GM12878 (cell line): ENCODE measurements at regions not wholly inside any gene's neighbourhood (a gene's known extent, or its start where the extent isn't known, plus 50 kb on each side); places are given as distances from the start of the nearest gene placed in this dataset.

Experiments
- CUX1 ChIP-seq: IDR thresholded peaks from 2 replicates; pipeline ENCODE4 v1.6.1; 2012; ENCODE audit warnings: improper control_type of control experiment, low read depth, low read length; ENCODE audit not compliant: insufficient replicate concordance
- FOXM1 ChIP-seq: IDR thresholded peaks from 2 replicates; pipeline ENCODE4 v1.6.1; 2012; ENCODE audit warnings: low read depth, mild to moderate bottlenecking, inconsistent platforms, low read length, moderate library complexity
- HDAC6 ChIP-seq: fragments of 200-600 bp; sonication (generic); IDR thresholded peaks from one replicate; pipeline ENCODE4 v1.8.0; 2017; ENCODE audit warnings: antibody characterized with exemption; ENCODE audit not compliant: unreplicated experiment
- IRF3 ChIP-seq: fragments of 450-650 bp; IDR thresholded peaks from 2 replicates; pipeline ENCODE4 v1.6.1; 2014; ENCODE audit warnings: mild to moderate bottlenecking
- RELB ChIP-seq: fragments of 450-650 bp; IDR thresholded peaks from 2 replicates; pipeline ENCODE4 v1.6.1; 2017; ENCODE audit warnings: low read depth, mild to moderate bottlenecking, moderate library complexity
- SKIL ChIP-seq: fragments of 450-650 bp; IDR thresholded peaks from 2 replicates; pipeline ENCODE4 v1.6.1; 2017; ENCODE audit warnings: mild to moderate bottlenecking, low read depth, inconsistent platforms; ENCODE audit not compliant: poor library complexity, severe bottlenecking
- SP1 ChIP-seq: IDR thresholded peaks from one replicate; pipeline ENCODE4 v1.6.1; 2011; ENCODE audit warnings: low read depth, low read length
- TBL1XR1 ChIP-seq: IDR thresholded peaks from 2 replicates; pipeline ENCODE4 v1.6.1; 2012; ENCODE audit warnings: low read depth, low read length, improper control_type of control experiment
- WRNIP1 ChIP-seq: IDR thresholded peaks from 2 replicates; pipeline ENCODE4 v1.6.1; 2011; ENCODE audit warnings: low read depth, low read length, improper control_type of control experiment, borderline replicate concordance

GRCh38 chr2:160590664-160591063 lies 97.1 kb upstream of the RBMS1 start (continued):
- TF ChIP-seq CUX1, result no peak
- TF ChIP-seq SKIL, result no peak
- no peak for TF ChIP-seq TBL1XR1
- no peak for TF ChIP-seq HDAC6
- no peak for TF ChIP-seq IRF3
- TF ChIP-seq RELB, result no peak
- no peak for TF ChIP-seq FOXM1
- TF ChIP-seq WRNIP1, result no peak
- no peak for TF ChIP-seq SP1
